ENCODE measurements at regions not wholly inside any gene's neighbourhood (a gene's known extent, or its start where the extent isn't known, plus 50 kb on each side); places are given as distances from the start of the nearest gene placed in this dataset.

DNA sequence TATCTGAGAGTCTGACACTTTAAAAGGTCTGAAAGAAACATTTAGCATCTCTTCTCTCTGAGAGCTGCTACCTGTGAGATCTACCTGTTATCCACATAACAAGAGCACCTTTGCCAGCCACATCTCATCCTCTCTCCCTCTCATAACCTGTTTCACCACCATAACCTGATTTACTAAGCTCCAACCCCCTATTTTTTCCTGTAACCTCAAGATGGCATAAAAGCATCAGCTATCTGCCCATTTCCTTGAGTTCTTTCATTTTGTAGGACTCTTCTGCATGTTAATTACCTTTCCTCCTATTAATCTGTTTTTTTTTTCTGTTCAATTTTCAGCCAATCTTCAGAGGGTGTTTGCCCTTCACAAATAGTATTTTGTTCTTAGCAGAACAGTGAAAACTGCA, 136.5 kb upstream of the KCNK1 start:
- DNase-seq (ENCODE audit: extremely low spot score, unreplicated experiment), result no peak
- H3K27me3 Mint-ChIP-seq, result peaks cover 10% of the 10 kb centered on the region
- TF ChIP-seq, protein P1, sequence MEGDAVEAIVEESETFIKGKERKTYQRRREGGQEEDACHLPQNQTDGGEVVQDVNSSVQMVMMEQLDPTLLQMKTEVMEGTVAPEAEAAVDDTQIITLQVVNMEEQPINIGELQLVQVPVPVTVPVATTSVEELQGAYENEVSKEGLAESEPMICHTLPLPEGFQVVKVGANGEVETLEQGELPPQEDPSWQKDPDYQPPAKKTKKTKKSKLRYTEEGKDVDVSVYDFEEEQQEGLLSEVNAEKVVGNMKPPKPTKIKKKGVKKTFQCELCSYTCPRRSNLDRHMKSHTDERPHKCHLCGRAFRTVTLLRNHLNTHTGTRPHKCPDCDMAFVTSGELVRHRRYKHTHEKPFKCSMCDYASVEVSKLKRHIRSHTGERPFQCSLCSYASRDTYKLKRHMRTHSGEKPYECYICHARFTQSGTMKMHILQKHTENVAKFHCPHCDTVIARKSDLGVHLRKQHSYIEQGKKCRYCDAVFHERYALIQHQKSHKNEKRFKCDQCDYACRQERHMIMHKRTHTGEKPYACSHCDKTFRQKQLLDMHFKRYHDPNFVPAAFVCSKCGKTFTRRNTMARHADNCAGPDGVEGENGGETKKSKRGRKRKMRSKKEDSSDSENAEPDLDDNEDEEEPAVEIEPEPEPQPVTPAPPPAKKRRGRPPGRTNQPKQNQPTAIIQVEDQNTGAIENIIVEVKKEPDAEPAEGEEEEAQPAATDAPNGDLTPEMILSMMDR (conservative IDR thresholded peaks at IDR 0.05), result no peak
- H3K27ac Mint-ChIP-seq, result no peak overlapping the region
- H3K9me3 Mint-ChIP-seq, result peaks cover 4% of the 10 kb centered on the region
- H3K36me3 Mint-ChIP-seq, result peaks cover 1% of the 10 kb centered on the region
- H3K4me1 Mint-ChIP-seq (ENCODE audit: unreplicated experiment), result peaks cover 8% of the 10 kb centered on the region
- H3K4me3 Mint-ChIP-seq, result no peak overlapping the region

DNA sequence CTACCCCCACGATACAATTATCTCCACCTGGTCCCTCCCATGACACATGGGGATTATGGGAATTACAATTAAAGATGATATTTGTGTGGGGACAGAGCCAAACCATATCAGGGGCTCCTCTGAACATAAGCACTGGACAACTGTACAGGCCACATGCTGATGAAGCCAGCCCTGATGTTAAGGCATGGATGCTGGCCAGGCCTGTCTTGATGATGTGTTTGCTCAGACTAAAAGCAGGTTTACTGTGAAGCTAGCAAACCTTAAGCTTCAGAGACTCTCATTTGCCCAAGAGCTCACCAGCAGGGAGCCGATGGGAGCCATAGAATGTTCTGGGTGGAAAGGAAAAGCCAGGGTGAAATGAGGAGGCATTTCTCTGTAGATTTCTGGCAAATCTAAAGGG, 135.3 kb upstream of the KCNK1 start:
- Mint-ChIP-seq H3K4me1 (ENCODE audit: unreplicated experiment) (no peaks in the 10 kb centered on the region), H3K27ac (no peak overlapping the region), H3K27me3 (peaks cover 13% of the 10 kb centered on the region), H3K4me3 (no peak overlapping the region), H3K36me3 (no peaks in the 10 kb centered on the region), H3K9me3 (no peaks in the 10 kb centered on the region)
- TF ChIP-seq, protein P1 (conservative IDR thresholded peaks at IDR 0.05), result no peak
- DNase-seq (ENCODE audit: extremely low spot score, unreplicated experiment), result no peak

GRCh38 chr1:233479110-233479890, 134.6 kb upstream of the KCNK1 start:
- H3K4me3 Mint-ChIP-seq, result no peak overlapping the region
- peaks cover 13% of the 10 kb centered on the region for H3K27me3 Mint-ChIP-seq
- H3K4me1 Mint-ChIP-seq (ENCODE audit: unreplicated experiment), result no peaks in the 10 kb centered on the region
- no peaks in the 10 kb centered on the region for H3K36me3 Mint-ChIP-seq
- H3K27ac Mint-ChIP-seq, result no peak overlapping the region
- DNase-seq (ENCODE audit: extremely low spot score, unreplicated experiment), result no peak
- H3K9me3 Mint-ChIP-seq, result no peaks in the 10 kb centered on the region
- TF ChIP-seq, protein P1 (conservative IDR thresholded peaks at IDR 0.05), result no peak

GRCh38 chr1:233480198-233480597, 133.7 kb upstream of the KCNK1 start:
- H3K36me3 Mint-ChIP-seq, result no peaks in the 10 kb centered on the region
- H3K4me3 Mint-ChIP-seq, result no peak overlapping the region
- DNase-seq (ENCODE audit: extremely low spot score, unreplicated experiment), result no peak
- TF ChIP-seq, protein P1 (conservative IDR thresholded peaks at IDR 0.05), result no peak
- H3K27ac Mint-ChIP-seq, result no peak overlapping the region
- H3K4me1 Mint-ChIP-seq (ENCODE audit: unreplicated experiment), result no peaks in the 10 kb centered on the region
- no peaks in the 10 kb centered on the region for H3K9me3 Mint-ChIP-seq
- peaks cover 13% of the 10 kb centered on the region for H3K27me3 Mint-ChIP-seq

DNA sequence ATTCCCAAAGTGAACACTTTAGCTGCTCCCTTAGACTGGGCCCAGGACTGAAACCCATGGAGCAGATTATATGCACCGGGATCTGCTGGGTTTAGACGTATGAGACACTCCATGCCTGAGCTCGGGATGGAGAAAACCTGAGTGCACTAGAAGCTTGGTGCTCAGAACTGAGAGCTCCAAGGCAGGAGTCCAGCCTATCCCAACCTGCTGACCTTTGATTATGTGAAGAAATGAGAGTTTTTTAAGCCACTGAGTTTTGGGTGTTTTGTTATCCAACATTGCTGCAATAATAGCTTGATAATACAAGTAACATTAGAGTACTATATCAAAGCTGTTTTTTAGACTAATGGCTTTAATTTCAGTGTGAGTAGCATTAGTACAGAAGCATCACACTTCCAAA, 131.5 kb upstream of the KCNK1 start:
- DNase-seq (ENCODE audit: extremely low spot score, unreplicated experiment), result no peak
- Mint-ChIP-seq H3K9me3 (no peaks in the 10 kb centered on the region), H3K4me1 (ENCODE audit: unreplicated experiment) (no peaks in the 10 kb centered on the region), H3K4me3 (no peak overlapping the region), H3K27me3 (peaks cover 15% of the 10 kb centered on the region), H3K27ac (no peak overlapping the region), H3K36me3 (no peaks in the 10 kb centered on the region)
- TF ChIP-seq, protein P1 (conservative IDR thresholded peaks at IDR 0.05), result no peak
